GM12878 (cell line): ENCODE measurements at regions not wholly inside any gene's neighbourhood (a gene's known extent, or its start where the extent isn't known, plus 50 kb on each side); places are given as distances from the start of the nearest gene placed in this dataset.

Experiments used
- ATAC-seq: fragments of 200-7000 bp; cut with Tn5 transposase; 3 replicates; pipeline ENCODE4 v1.9.1; 2020; ENCODE audit warnings: mild to moderate bottlenecking, moderate library complexity
- BruUV-seq: library from RNA; stranded (reverse); fragments of 400-500 nt; replicated peaks from 2 replicates; lab custom pipeline; 2021; lab: Mats Ljungman, UMichigan
- CTCF ChIA-PET: fragments of 300-600 bp; sonication (Branson Sonifier 250); formaldehyde crosslinking; extraction: SDS; loops from one replicate; lab custom pipeline; 2021; ENCODE audit warnings: inconsistent platforms; lab: Yijun Ruan, JAX
- POLR2A ChIA-PET: fragments of 350-600 bp; formaldehyde crosslinking; extraction: SDS; loops from one replicate; lab custom pipeline; 2021; ENCODE audit warnings: inconsistent platforms; lab: Charles Lee
- RAD21 ChIA-PET: fragments of 300-600 bp; sonication (Branson Sonifier 250); formaldehyde crosslinking; loops from one replicate; lab custom pipeline; 2023; ENCODE audit warnings: antibody characterized with exemption; ENCODE audit not compliant: unreplicated experiment; lab: Charles Lee
- SMC1A ChIA-PET: fragments of 300-600 bp; sonication (Branson Sonifier 250); formaldehyde crosslinking; loops from one replicate; lab custom pipeline; 2023; ENCODE audit not compliant: unreplicated experiment, uncharacterized antibody; lab: Charles Lee
- DNase-seq: peaks from one replicate; pipeline ENCODE4 v3.0.0-alpha.2; 2011; ENCODE audit warnings: low read depth, low spot score
- FAIRE-seq: peaks from 3 replicates; lab custom pipeline; 2011; peaks lifted over from hg19 to GRCh38; lab: Jason Lieb, UNC
- H2AFZ ChIP-seq: 2 replicates; pipeline ENCODE4 v1.6.0; 2011; ENCODE audit warnings: low read depth, low read length, control low read depth; ENCODE audit not compliant: control insufficient read depth
- H3K27ac ChIP-seq: 2 replicates; pipeline ENCODE4 v1.5.1; 2011; ENCODE audit warnings: control low read depth; ENCODE audit not compliant: control insufficient read depth, insufficient read depth
- H3K27me3 ChIP-seq, 2 experiments: replicated peaks in 1 of 2; 2 replicates each; pipeline versions ENCODE4 v1.6.0 to v1.6.1; 2011; ENCODE audit warnings: low read length in 1 of 2; ENCODE audit not compliant: control insufficient read depth in 2 of 2, insufficient read depth in 2 of 2
- H3K36me3 ChIP-seq, 2 experiments: 2 replicates each; pipeline ENCODE4 v1.5.1; 2011; ENCODE audit warnings: low read length in 1 of 2; ENCODE audit not compliant: control insufficient read depth in 2 of 2, insufficient read depth in 2 of 2
- H3K4me1 ChIP-seq: 2 replicates; pipeline ENCODE4 v1.6.1; 2011; ENCODE audit warnings: mild to moderate bottlenecking, low read length, moderate library complexity, mixed read lengths; ENCODE audit not compliant: control insufficient read depth, insufficient read depth
- H3K4me2 ChIP-seq: 2 replicates; pipeline ENCODE4 v1.6.0; 2011; ENCODE audit warnings: control low read depth; ENCODE audit not compliant: control insufficient read depth, insufficient read depth
- H3K4me3 ChIP-seq: fragments of 200-600 bp; sonication (generic); 2 replicates; pipeline ENCODE4 v1.5.1; 2016
- H3K79me2 ChIP-seq: 2 replicates; pipeline ENCODE4 v1.6.0; 2011; ENCODE audit warnings: low read length; ENCODE audit not compliant: control insufficient read depth, insufficient read depth
- H3K9ac ChIP-seq: 2 replicates; pipeline ENCODE4 v1.8.0; 2011; ENCODE audit warnings: low read length, control low read depth, mixed read lengths; ENCODE audit not compliant: control insufficient read depth, insufficient read depth
- H3K9me3 ChIP-seq: replicated peaks from 3 replicates; pipeline ENCODE4 v1.5.1; 2011; ENCODE audit warnings: mild to moderate bottlenecking, low read length; ENCODE audit not compliant: control insufficient read depth, insufficient read depth
- H4K20me1 ChIP-seq: 2 replicates; pipeline ENCODE4 v1.6.0; 2011; ENCODE audit not compliant: control insufficient read depth, insufficient read depth
- CBX5 ChIP-seq: sonication (generic); IDR thresholded peaks from 2 replicates; pipeline ENCODE4 v1.6.1; 2016; ENCODE audit warnings: low read depth, moderate library complexity, mild to moderate bottlenecking, inconsistent platforms
- NKRF ChIP-seq: fragments of 450-650 bp; conservative IDR thresholded peaks from 2 replicates; pipeline ENCODE4 v1.6.1; 2017; ENCODE audit warnings: mild to moderate bottlenecking, moderate library complexity
- REST ChIP-seq: IDR thresholded peaks from 2 replicates; pipeline ENCODE4 v1.6.1; 2012; ENCODE audit warnings: mild to moderate bottlenecking, low read depth, low read length
- SPI1 ChIP-seq: IDR thresholded peaks from 2 replicates; pipeline ENCODE4 v1.6.1; 2011; ENCODE audit warnings: low read depth, mild to moderate bottlenecking, low read length, moderate library complexity, borderline replicate concordance; ENCODE audit not compliant: insufficient read depth
- ZBED1 ChIP-seq: IDR thresholded peaks from 2 replicates; pipeline ENCODE4 v1.6.1; 2016; ENCODE audit warnings: borderline replicate concordance
- ZZZ3 ChIP-seq: IDR thresholded peaks from 2 replicates; pipeline ENCODE4 v1.6.1; 2011; ENCODE audit warnings: low read depth; ENCODE audit not compliant: control insufficient read depth, insufficient read length
- WGBS: methylation state at CpG from one replicate; pipeline ENCODE4 v1.1.6; 2016; ENCODE audit warnings: low lambda C conversion rate; ENCODE audit not compliant: insufficient replicate concordance, insufficient coverage; ENCODE audit errors: missing lambda C conversion rate; 5-methylcytosine and 5-hydroxymethylcytosine counted together
- in situ Hi-C: fragments of 300-500 bp; cut with MboI; formaldehyde crosslinking; loops from 9 replicates; pipeline ENCODE4 v1.14.3; 2018; ENCODE audit warnings: mixed read lengths
- intact Hi-C: fragments of 100-400 bp; cut with micrococcal nuclease; formaldehyde crosslinking; loops from one replicate; pipeline ENCODE4 v1.14.2; 2022; ENCODE audit not compliant: unreplicated experiment

GRCh38 chr18:77359561-77360314 is 110.1 kb downstream of the GALR1 start:
- Histone ChIP-seq H4K20me1 (no peaks in the 10 kb centered on the region), H3K9me3 (peaks cover 2% of the 10 kb centered on the region; the same call in 2 of the 3 replicates), H3K79me2 (no peaks in the 10 kb centered on the region), H2AFZ (no peak overlapping the region), H3K27me3 (no peaks in the 10 kb centered on the region), H3K4me2 (no peak overlapping the region), H3K27ac (no peak overlapping the region), H3K4me3 (no peak overlapping the region), H3K36me3 (no peaks in the 10 kb centered on the region), H3K9ac (no peak overlapping the region)
- BruUV-seq: no TSS peak
- ATAC-seq (no peak), DNase-seq (no peak), FAIRE-seq (no peak)
- WGBS: 8% methylated on average over 4 of the region's 4 CpGs
- RAD21 ChIA-PET: no interaction called here
- intact Hi-C loops: no loop called here
- CTCF ChIA-PET: no interaction called here
- no peak for TF ChIP-seq ZBED1
- TF ChIP-seq, all 136 proteins: peak for 0
- ChIA-PET POLR2A (no interaction called here), SMC1A (no interaction called here)
- in situ Hi-C loops: no loop called here
- H3K4me1 ChIP-seq: no peaks in the 10 kb centered on the region

- RAD21 ChIA-PET: no interaction called here
- Histone ChIP-seq H3K79me2 (no peaks in the 10 kb centered on the region), H3K27ac (no peak overlapping the region), H3K36me3 (no peaks in the 10 kb centered on the region), H3K9ac (no peak overlapping the region), H4K20me1 (no peaks in the 10 kb centered on the region), H3K4me1 (no peaks in the 10 kb centered on the region), H3K9me3 (peaks cover 2% of the 10 kb centered on the region; the same call in 2 of the 3 replicates), H2AFZ (no peak overlapping the region), H3K4me3 (no peak overlapping the region), H3K4me2 (no peak overlapping the region), H3K27me3 (no peaks in the 10 kb centered on the region)
- SMC1A ChIA-PET: no interaction called here
- BruUV-seq: no TSS peak
- no peak for FAIRE-seq
- CTCF ChIA-PET: no interaction called here
- intact Hi-C loops: no loop called here
- in situ Hi-C loops: no loop called here
- 17% methylated on average over 3 of the region's 3 CpGs for WGBS
- no peak for DNase-seq
- POLR2A ChIA-PET: no interaction called here
- ATAC-seq: no peak; the same call in 2 of the 3 replicates
- no peak for TF ChIP-seq NKRF
- TF ChIP-seq SPI1: peak; percentile 55; the same call in 1 of the 2 replicates
- TF ChIP-seq REST: peak; percentile 67; the same call in 1 of the 2 replicates
- no peak for TF ChIP-seq ZZZ3
- no peak for TF ChIP-seq CBX5
Observed at GRCh38 chr18:77360315-77361190, 110.9 kb downstream of the GALR1 start.
